Adrenal gland (tissue), 9 donors: ENCODE measurements at regions not wholly inside any gene's neighbourhood (a gene's known extent, or its start where the extent isn't known, plus 50 kb on each side); places are given as distances from the start of the nearest gene placed in this dataset.
A peak's percentile ranks its signal among the peaks of the same experiment; 100 is the strongest.

Experiments
- DNase-seq, 7 donors: peaks; one replicate each; pipeline ENCODE4 v3.0.0-alpha.2; 2019 to 2020
- H3K27ac ChIP-seq, 5 donors: fragments of 200-600 bp; sonication (generic) in 4 of 5; 1 replicate in 3 of 5; 2 replicates in 2 of 5; pipeline versions ENCODE4 v1.5.1 to v1.8.0; 2016 to 2020; ENCODE audit warnings: mild to moderate bottlenecking in 1 of 5
- H3K27me3 ChIP-seq: fragments of 200-600 bp; 2 replicates; pipeline ENCODE4 v1.8.0; 2021
- H3K36me3 ChIP-seq, 2 donors: fragments of 200-600 bp; replicated peaks in 1 of 2; 1 replicate in 1 of 2; 2 replicates in 1 of 2; pipeline versions ENCODE4 v1.5.1 to v1.8.0; 2018 to 2022
- H3K4me1 ChIP-seq, 2 donors: fragments of 200-600 bp; replicated peaks in 1 of 2; 1 replicate in 1 of 2; 2 replicates in 1 of 2; pipeline versions ENCODE4 v1.5.1 to v1.8.0; 2018 to 2021
- H3K4me3 ChIP-seq, 4 donors: fragments of 200-600 bp; sonication (generic) in 3 of 4; one replicate each; pipeline ENCODE4 v1.5.1; 2016 to 2018
- H3K9me3 ChIP-seq, 3 donors: fragments of 200-600 bp; sonication (generic) in 1 of 3; replicated peaks in 1 of 3; 1 replicate in 2 of 3; 2 replicates in 1 of 3; pipeline versions ENCODE4 v1.5.1 to v1.8.0; 2016 to 2021
- CTCF ChIP-seq, 6 experiments: fragments of 450-650 bp in 4 of 6; fragments of 200-600 bp in 2 of 6; sonication (generic) in 1 of 6; IDR thresholded peaks; 1 replicate in 5 of 6; 2 replicates in 1 of 6; pipeline versions ENCODE4 v1.5.1 to v1.8.0; 2016 to 2021; ENCODE audit warnings: antibody characterized with exemption in 6 of 6, mild to moderate bottlenecking in 2 of 6, moderate library complexity in 1 of 6
- POLR2A ChIP-seq, 2 donors: fragments of 450-650 bp; IDR thresholded peaks; one replicate each; pipeline ENCODE4 v1.6.1; 2017; ENCODE audit warnings: antibody characterized with exemption in 2 of 2, mild to moderate bottlenecking in 2 of 2, moderate library complexity in 1 of 2
- WGBS, 4 donors: extraction: QIAGEN DNeasy Blood & Tissue Kit in 2 of 4; methylation state at CpG; one replicate each; pipeline versions ENCODE4 v1.1.5 to v1.1.7; 2013 to 2017; 5-methylcytosine and 5-hydroxymethylcytosine counted together
- intact Hi-C, 2 donors: fragments of 100-400 bp; cut with DNase I; formaldehyde crosslinking; loops; one replicate each; pipeline versions ENCODE4 v1.14.1 to v1.15.0; 2022 to 2023
- donor health status: healthy with polysubstance abuse.
- donor health status: Bipolar disorder and iron deficiency.
- donor health status: DM: yes; HTN: yes; CAD: no.
- donor health status: DM: no; HTN: no; CAD: no.
- donor health status: DM: no; HTN: no; CAD: no.

DNA sequence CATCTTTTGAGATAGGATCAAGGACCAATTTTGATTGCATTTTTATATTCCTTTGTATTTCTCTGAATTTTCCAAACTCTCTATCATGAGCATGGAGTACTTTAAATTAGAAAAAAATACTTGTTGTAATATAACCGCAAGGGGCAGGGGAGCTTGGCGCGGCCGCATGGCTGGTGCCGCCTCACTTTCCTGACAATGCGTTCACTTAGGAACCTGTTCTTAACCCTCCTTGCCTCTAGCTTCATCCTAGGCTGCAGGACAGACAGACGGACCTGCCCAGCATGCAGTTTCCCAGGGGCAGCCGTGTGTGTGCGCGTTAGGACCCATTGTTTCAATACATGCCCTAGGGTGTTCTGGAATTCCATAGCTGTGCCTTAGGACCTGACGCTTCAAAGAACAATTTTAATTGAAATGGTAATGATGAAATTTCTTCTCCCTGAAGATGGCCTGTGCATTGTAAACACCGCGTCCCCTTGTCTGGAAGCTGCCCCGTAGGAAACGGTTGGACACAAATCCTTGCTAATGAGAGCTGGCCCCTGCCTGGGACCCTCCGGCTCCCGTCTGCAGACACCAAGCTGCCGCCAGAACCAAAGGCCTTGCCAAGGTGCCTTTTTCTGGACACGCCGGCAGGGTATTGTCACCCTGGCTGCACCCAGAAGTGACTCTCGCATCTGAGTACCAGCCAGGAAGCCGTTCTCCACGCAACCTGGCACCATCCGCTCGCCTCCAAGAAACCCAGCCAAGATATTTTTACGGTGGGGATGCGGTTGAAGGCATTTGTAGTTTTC, 466.4 kb downstream of the NPHP4 start:
- H3K27me3 ChIP-seq, result peaks cover 9% of the 10 kb centered on the region
- intact Hi-C loops, result no loop called here
- WGBS, 4 donors, result 82 to 89% (median 88%) methylated on average over 18 to 27 of the region's 27 CpGs
- H3K9me3 ChIP-seq, result no peaks in the 10 kb centered on the region
- H3K4me1 ChIP-seq, result no peaks in the 10 kb centered on the region
- no peak overlapping the region for H3K27ac ChIP-seq
- H3K36me3 ChIP-seq, result no peaks in the 10 kb centered on the region
- TF ChIP-seq POLR2A (IDR thresholded peaks at IDR 0.05) (no peak), CTCF (IDR thresholded peaks at IDR 0.05) (no peak)
- no peak overlapping the region for H3K4me3 ChIP-seq
- no peak for DNase-seq

DNA sequence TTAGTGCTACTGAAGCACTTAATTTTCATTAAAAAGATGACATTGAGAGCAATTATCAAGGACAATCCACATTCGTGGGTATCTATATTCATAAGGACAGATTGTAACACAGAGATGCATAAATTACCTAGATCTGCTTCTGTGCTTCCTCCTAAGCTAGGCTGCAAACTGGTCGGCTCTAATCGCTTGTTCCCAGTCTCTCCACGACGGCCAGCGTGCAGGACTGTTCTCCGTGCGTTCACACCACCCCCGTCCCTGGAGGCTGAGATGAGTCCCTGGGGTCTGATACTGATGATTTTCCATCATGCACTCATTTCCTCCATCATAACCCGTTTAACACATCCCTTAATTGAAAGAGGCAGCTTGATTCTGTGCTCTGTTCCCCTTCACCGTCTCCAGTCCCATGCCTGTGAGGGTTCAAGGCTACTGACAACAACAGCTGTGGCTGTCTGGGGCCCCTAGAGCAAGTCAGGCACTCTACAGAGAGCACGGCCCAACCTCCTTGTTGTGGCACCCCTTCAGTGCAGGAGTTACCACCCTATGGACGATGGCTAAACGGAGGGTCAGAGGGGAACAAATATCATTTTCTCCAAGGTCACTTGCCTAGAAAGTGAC, 469.6 kb downstream of the NPHP4 start:
- Histone ChIP-seq H3K27me3 (peaks cover 9% of the 10 kb centered on the region), H3K36me3 (no peaks in the 10 kb centered on the region), H3K9me3 (no peaks in the 10 kb centered on the region), H3K4me1 (no peaks in the 10 kb centered on the region), H3K27ac (no peak overlapping the region), H3K4me3 (no peak overlapping the region)
- DNase-seq, result no peak
- WGBS, 4 donors, result 37 to 55% (median 43%) methylated on average over 14 of the region's 14 CpGs
- intact Hi-C loops, result no loop called here
- TF ChIP-seq CTCF (IDR thresholded peaks at IDR 0.05), result no peak
- no peak for TF ChIP-seq POLR2A (IDR thresholded peaks at IDR 0.05)

DNA sequence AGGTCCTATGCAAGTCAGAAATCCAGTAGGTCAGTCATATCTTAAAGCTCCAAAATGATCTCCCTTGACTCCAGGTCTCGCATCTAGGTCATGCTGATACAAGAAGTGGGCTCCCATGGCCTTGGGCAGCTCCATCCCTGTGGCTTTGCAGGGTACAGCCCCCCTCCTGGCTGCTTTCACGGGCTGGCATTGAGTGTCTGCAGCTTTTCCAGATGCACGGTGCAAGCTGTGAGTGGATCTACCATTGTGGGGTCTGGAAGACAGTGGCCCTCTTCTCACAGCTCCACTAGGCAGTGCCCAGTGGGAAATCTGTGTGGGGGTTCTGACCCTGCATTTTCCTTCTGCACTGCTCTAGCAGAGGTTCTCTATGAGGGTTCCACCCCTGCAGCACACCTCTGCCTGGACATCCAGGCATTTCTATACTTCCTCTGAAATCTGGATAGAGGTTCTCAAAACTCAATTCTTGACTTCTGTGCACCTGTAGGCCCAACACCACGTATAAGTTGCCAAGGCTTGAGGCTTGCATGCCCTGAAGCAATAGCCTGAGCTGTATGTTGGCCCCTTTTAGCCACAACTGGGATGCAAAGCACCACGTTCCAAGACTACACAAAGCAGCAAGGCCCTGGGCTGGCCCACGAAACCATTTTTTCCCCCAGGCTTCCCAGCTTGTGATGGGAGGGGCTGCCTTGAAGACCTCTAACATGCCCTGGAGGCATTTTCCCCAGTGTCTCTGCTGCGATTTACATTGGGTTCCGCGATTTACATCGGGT, 472.7 kb downstream of the NPHP4 start:
- peak in 1 of 7 donors; percentile 10 for DNase-seq
- intact Hi-C loops, result no loop called here
- no peak overlapping the region for H3K27ac ChIP-seq
- no peak for TF ChIP-seq POLR2A (IDR thresholded peaks at IDR 0.05)
- no peak for TF ChIP-seq CTCF (IDR thresholded peaks at IDR 0.05)
- H3K27me3 ChIP-seq, result peaks cover 9% of the 10 kb centered on the region
- no peak overlapping the region for H3K4me3 ChIP-seq
- 65 to 79% (median 76%) methylated on average over 7 to 10 of the region's 10 CpGs for WGBS, 4 donors
- H3K4me1 ChIP-seq, result no peaks in the 10 kb centered on the region
- H3K36me3 ChIP-seq, result no peaks in the 10 kb centered on the region
- H3K9me3 ChIP-seq, result no peaks in the 10 kb centered on the region

DNA sequence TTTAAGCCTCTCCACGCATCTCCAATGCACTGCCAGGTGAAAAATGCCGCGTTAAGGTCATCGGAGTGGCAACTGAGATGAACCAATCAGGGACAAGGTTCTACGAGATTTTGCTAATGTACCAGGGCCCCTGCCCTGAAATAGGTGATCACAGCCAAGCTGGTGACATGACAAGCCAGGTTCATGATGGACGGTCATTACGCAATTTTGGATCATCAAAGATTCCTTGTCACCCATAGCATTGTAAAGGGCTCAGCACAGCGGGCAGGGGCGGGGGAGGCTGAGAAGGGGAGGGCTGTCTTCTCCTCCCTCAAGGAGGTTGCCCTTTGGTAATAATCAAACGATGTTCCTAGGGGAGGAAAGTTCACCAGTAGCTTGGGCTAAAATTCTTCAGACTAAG, 475.5 kb downstream of the NPHP4 start:
- H3K4me3 ChIP-seq, result no peak overlapping the region
- H3K36me3 ChIP-seq, result no peaks in the 10 kb centered on the region
- no peaks in the 10 kb centered on the region for H3K4me1 ChIP-seq
- no peaks in the 10 kb centered on the region for H3K9me3 ChIP-seq
- intact Hi-C loops, result no loop called here
- peak in 1 of 7 donors; percentile 10 for DNase-seq
- TF ChIP-seq POLR2A (IDR thresholded peaks at IDR 0.05) (no peak), CTCF (IDR thresholded peaks at IDR 0.05) (no peak)
- 82 to 91% (median 83%) methylated on average over 9 to 10 of the region's 10 CpGs for WGBS, 4 donors
- peaks cover 4% of the 10 kb centered on the region for H3K27me3 ChIP-seq
- H3K27ac ChIP-seq, result no peak overlapping the region
